NB4 (cell line): ENCODE measurements at regions not wholly inside any gene's neighbourhood (a gene's known extent, or its start where the extent isn't known, plus 50 kb on each side); places are given as distances from the start of the nearest gene placed in this dataset.

Experiments
- DNase-seq: peaks from one replicate; pipeline ENCODE4 v3.0.0; 2010; ENCODE audit warnings: low read depth
- H3K4me3 ChIP-seq: one replicate; pipeline ENCODE4 v1.5.1; 2011; ENCODE audit warnings: mild to moderate bottlenecking, low read depth, low read length, moderate library complexity
- MYC ChIP-seq: IDR thresholded peaks from 2 replicates; pipeline ENCODE4 v1.6.1; 2011; ENCODE audit warnings: low read depth, low read length
- POLR2A ChIP-seq: IDR thresholded peaks from 2 replicates; pipeline ENCODE4 v1.6.1; 2011; ENCODE audit warnings: mild to moderate bottlenecking; ENCODE audit not compliant: insufficient read length; ENCODE audit errors: extremely low read depth
- TF ChIP-seq, protein P1 (sequence below): IDR thresholded peaks from one replicate; pipeline ENCODE4 v1.5.1; 2012; ENCODE audit warnings: low read depth, low read length
- TF ChIP-seq, protein P2 (sequence below): IDR thresholded peaks from 2 replicates; pipeline ENCODE4 v1.6.1; 2011; ENCODE audit warnings: low read depth, low read length

DNA sequence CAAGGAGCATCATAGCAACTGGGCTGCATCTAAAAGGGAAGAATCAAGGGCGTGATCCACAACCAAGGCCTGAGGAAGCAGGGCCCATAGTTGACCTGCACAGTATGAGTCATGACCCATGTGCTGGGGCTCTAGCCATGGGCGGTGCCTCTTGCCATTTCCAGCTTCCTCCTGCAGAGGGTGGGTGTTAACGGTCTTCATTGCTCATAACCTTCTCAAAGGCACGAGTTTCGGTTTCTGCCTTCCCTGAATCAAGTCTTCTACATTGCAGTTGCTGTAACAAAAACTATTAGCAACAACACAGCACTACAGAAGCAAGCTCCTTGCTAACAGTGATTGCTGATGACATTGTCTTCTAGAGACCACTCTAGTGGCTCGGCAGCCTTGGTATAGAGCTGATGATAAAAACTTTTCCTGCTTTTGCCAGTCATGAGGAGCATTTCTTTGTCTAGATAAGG, 66.9 kb downstream of the CTSL start:
- H3K4me3 ChIP-seq = peak overlapping the region; percentile 67
- TF ChIP-seq, protein P1, sequence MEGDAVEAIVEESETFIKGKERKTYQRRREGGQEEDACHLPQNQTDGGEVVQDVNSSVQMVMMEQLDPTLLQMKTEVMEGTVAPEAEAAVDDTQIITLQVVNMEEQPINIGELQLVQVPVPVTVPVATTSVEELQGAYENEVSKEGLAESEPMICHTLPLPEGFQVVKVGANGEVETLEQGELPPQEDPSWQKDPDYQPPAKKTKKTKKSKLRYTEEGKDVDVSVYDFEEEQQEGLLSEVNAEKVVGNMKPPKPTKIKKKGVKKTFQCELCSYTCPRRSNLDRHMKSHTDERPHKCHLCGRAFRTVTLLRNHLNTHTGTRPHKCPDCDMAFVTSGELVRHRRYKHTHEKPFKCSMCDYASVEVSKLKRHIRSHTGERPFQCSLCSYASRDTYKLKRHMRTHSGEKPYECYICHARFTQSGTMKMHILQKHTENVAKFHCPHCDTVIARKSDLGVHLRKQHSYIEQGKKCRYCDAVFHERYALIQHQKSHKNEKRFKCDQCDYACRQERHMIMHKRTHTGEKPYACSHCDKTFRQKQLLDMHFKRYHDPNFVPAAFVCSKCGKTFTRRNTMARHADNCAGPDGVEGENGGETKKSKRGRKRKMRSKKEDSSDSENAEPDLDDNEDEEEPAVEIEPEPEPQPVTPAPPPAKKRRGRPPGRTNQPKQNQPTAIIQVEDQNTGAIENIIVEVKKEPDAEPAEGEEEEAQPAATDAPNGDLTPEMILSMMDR = peak; percentile 22
- TF ChIP-seq, protein P2, sequence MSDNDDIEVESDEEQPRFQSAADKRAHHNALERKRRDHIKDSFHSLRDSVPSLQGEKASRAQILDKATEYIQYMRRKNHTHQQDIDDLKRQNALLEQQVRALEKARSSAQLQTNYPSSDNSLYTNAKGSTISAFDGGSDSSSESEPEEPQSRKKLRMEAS = peak; percentile 94
- peak; percentile 93 for TF ChIP-seq MYC
- peak; percentile 31 for TF ChIP-seq POLR2A
- peak; percentile 97 for DNase-seq

DNA sequence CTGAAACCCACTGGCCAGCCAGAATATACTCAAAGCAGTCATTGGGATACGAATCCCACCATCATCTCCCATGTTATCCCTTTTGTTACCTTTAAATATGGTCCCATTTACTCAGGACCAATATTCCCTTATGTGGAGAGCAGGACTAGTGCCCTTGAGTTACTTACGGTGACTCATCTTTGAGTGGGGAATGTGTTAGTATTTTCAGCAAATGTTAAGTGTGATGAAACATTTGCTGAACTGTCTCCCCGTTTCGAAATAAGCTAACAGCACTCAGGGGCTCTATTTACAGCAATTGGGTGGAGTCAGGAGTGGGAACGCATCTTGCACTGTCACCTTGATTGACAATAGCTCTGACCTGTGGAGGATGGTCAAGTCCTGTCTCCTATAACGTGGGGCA, 67.4 kb downstream of the CTSL start:
- H3K4me3 ChIP-seq = peak overlapping the region; percentile 67
- peak; percentile 92 for DNase-seq
- TF ChIP-seq, protein P2 = peak; percentile 70
- TF ChIP-seq, protein P1 = no peak
- TF ChIP-seq POLR2A = no peak
- TF ChIP-seq MYC = peak; percentile 73

DNA sequence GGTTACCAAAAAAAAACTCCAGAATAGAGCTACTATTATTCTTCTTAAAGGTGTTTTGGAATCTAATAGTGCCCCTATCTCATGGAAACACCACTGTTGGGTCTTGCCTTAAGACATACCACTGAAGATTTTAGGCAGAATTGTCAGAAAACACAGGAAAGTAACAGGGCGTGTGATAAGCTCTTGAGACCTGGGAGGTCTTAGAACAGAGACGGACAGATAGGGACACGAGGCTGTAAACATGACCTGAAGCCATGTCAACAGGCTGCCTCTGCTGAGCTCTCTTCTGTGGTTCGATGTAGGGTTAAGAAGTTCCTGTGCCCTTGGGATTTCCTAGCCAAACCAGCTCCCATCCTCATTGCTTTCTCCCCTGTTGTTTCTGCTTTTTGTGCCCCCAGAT, 69.3 kb downstream of the CTSL start:
- TF ChIP-seq MYC = no peak
- TF ChIP-seq, protein P2 = no peak
- no peak for TF ChIP-seq POLR2A
- TF ChIP-seq, protein P1 = no peak
- no peak for DNase-seq
- no peak overlapping the region for H3K4me3 ChIP-seq

DNA sequence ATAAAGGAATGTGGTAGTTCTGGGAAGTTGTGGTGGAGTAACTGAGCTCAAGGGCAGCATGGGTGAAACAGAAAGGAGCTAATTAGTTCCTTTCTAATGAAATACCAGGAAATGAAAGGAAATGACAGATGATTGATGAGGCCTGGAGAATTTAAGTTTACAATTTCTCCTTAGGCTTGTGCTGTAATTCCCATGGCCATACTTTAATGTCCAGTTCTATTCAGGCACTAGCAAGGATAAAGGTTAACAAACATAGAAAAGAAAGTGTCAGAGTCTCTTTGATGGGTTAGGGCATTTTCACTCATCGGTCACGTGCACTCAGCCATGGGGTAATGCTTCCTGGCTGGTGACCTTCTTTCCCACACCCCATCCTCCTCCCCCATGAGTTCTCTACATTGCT, 70.3 kb downstream of the CTSL start:
- TF ChIP-seq, protein P1 = no peak
- TF ChIP-seq, protein P2 = no peak
- TF ChIP-seq MYC (no peak), POLR2A (no peak)
- DNase-seq = peak; percentile 18
- no peak overlapping the region for H3K4me3 ChIP-seq

DNA sequence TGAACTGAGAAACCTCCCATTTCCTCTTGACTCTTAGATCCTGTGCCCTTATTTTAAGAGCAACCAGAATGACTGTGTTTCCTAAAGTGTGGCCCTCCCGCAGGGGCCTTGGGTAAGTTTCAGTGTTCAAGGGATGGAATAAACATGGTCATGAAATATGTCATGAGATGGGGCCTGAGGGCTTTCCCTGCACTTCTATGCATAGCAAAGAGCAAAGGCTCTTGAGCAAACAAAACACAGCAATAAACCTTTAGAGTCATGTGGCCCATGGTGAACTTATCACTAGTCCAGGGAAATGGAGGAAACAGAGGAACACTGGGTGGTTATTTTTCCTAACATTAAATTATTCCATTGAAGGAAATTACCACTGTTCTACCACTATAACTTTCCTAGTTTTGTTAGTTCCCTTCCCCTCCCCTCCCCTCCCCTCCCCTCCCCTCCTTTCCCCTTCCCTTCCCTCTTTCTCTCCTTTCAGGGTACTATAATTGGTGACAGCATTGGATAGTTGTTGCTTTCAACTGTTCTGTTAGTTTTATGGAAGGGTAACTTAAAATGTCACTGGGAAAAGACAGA, 72.4 kb downstream of the CTSL start:
- no peak for DNase-seq
- TF ChIP-seq, protein P2 = no peak
- TF ChIP-seq MYC = no peak
- no peak for TF ChIP-seq POLR2A
- TF ChIP-seq, protein P1 = no peak
- H3K4me3 ChIP-seq = no peak overlapping the region
